UCSD-AML1 (cell line): ENCODE measurements at regions not wholly inside any gene's neighbourhood (a gene's known extent, or its start where the extent isn't known, plus 50 kb on each side); places are given as distances from the start of the nearest gene placed in this dataset.

ENCODE experiments used
- DNase-seq: peaks from one replicate; lab custom pipeline; 2025; ENCODE audit not compliant: unreplicated experiment; lab: John Stamatoyannopoulos, UW

DNA sequence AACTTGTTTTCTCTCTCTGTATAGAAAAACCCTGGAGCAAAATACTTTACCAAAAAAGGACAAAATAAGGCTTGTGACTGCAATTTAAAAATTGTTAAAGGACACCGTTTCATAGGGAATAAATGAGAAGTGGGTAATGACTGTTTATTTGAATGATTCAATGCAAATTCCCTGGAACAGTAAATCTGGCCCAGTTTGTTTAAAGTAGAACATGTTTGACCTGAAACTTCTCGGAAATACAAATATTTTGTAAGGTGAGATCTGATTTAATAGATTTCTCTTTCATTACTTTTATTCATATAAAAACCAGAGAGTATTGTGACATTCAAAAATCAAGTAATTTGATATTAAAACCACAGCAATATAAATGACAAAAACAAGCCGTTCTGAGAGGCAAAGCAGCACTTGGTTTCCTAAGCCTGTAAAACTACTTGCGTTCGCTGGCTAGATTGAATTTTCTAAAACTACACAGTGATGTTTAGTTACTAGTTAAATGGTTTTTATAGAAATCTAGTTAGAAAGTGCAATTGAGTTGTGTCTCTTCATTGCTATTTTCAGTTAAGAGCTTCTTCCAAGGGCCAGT lies 76.8 kb upstream of the PITRM1 start:
- DNase-seq = no peak

DNA sequence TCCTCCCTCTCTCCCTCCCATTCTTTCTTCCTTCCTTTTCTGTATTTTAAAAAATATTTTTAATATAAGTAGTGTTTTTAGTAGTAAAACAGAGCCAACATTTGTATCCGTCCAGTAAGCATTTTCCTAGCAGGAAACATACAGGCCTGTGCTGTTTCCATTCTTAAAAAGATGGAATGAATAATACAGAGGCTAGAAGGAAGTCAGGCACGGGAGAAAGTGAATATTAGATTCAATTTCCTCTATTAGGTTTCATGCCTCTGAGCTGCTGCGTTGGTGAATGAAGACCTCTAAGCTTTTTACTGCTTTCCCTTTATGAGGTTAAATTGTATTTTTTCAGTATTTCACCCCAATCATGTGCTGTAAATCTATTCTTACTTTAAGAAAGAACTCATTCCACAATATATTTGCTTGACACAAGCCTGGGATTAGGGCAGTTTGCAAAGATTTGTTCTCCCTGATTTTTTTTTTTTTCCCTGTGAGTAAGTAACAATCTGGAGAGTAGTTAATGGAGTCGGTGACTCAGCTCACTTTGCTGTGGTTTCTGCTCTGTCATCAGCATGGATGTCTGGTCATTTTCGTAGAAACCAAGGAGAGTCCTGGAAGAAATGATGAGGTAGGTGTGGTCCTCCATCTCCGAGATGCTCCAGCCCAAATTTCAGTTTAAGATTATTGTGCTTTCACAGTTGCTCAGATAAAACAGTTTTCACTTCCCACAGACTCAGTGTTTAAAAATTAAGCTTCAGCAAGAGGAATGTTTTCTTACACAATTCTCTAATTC lies 76.1 kb upstream of the PITRM1 start:
- DNase-seq = no peak

DNA sequence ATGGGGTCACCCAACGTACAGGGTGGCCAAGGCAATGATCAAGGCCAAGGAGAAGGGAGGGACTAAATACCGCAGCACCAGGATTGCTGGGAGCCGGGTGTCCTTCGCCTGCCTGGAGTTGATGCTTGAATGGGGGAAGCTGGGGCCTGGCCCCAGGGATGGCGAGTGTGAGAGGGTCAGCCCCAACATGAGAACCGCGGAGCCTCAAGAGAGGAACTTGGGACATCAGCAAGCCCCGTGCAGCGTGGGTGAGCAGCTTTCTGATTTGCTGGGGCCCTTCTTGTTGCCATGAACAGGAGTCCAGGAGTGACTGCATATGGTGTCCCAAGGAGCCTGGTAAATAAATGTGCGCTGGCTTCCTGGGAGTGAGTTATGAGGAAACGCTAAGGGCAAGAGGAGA lies 72.8 kb upstream of the PITRM1 start:
- DNase-seq = no peak

DNA sequence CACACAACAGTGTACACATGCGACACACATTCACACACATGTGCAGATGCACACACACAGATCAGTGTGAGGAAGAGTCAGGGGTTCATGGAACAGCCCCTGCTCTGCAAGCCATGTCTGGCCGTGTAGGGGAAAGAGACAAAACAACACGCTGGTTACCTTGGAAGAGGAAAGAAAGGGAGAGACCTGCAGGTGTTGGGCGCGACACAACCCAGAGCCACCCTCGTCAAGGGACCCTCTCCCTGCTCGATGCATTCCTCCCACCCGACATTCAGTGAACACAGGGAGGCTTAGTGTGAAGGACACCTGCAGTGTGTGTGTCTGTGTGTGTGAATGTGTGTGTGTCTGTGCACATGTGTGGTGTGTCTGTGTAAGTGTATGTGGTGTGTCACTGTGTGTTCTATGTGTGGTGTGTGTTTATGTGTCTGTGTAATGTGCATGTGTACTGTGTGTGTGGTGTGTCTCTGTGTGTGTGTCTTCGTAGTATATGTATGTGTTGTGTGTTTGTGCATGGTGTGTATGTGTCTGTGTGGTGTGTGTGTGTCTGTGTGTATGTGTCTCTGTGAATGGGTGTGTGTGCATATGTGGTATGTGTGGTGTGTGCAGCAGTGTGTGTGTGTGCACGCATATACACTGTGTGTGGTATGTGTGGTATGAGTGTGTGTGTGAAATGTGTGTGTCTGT lies 69.5 kb upstream of the PITRM1 start:
- no peak for DNase-seq

DNA sequence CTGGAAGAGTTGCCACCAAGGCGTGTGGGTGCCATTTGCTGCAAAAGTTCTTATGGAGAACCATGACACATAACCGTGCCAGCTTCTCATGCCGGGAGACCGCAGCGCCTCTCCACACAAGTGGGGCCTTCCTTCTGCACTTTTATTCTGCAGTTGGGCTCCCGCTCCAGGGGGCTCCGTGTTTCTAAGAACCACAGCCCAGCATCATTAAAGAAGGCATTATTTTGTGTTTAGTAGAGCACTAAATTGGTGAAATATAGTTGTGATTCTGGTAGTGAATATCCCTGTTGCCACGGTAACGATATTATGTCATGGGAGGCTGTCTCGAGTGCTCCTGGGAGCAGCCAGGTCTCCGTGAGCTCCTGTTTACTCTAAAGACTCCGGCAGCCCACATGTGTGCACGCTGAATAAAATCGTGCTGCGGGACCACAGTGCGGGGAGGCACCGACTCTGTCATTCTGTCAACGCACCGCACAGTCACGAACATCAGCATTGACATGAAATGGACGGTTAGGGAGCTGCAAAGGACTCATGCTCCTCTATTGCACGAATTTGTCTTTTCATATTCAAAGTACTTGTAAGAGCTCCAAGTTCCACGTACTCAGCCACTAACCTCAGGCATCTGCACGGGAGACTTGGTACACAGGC lies 68.8 kb upstream of the PITRM1 start:
- no peak for DNase-seq

DNA sequence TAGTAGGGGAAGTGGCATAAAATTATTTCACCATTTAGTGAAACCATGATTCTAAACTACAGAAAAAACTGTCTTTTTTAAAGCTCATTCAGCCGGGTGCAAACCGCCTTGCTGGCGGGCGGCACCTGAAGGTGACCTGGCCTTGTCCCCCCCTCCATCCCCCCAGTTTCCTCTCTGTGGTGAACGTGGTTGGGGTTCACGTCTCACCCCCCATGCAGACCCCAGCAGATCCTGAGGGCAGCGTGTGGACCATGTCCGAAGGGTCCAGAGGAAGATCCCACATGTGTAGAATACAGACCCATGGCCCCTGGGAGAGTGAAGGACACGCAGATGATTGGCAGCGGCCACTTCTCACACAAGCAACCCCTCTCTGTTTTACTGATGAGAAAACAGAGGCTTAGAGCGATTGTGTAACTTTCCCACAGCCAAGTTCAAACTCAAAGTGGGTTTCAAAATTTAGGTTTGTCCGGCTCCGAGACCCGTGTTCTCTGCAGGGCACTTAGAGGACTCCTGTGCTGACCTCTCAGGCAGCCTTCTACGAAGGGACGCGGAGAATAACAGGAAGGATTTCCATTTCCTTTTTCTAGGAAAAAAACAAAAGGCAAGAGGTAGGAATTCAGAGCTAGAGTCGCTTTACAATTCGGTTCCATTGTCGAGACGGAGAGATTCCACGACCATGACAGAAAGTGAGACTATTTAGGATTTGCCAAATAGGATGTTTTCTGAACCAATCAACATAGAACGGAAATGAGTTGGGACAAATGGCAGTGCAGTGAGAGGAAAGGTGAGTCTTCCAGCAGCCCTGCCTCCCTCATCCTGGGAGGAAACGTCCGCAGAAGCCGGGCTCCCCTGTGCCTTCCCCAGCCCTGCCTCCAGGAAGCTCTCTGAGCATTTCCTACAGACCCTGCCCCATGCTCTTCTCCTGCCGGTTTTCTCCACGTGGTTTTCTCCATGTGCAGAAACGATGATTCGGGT lies 67.6 kb upstream of the PITRM1 start:
- no peak for DNase-seq

DNA sequence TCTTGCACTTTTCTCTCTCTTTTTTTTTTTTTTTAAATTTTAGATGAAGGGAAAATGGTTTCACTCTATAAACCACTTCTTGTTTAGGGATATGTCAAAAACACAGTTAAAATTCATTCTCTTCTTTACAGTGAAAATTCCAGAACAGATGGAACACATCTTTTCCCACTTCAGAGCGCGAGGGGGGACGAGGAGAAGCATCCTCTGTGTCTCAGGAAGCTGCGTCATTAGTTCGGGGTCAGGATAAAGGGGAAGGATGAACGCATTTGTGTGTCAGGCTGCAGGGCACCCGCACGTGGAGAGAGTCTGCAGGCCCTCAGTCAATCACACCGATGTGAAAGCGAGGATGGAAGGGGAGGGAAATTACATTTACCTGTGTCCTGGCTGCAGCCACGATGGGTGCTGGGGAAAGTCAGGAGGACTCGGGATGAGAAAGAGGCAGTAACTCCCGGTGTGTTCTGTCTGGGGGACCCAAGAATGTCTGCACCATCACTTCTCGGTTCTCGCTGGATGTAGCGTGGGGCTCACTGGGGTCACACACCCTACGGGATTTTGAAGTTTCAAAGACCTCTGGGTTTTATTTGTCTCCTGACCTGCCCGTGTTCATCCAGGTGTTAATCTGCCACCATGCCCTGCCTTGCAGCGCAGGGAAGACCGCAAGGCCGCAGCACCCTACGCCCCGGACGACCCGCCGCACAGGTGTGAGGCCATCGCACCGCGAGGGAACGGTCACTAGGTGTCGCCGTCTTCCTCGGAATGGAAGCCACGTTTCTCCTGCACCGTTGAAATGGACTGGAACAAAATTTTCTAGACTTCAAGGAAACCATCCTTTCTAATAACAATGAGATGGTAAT lies 66.7 kb upstream of the PITRM1 start:
- peak; percentile 33 for DNase-seq

DNA sequence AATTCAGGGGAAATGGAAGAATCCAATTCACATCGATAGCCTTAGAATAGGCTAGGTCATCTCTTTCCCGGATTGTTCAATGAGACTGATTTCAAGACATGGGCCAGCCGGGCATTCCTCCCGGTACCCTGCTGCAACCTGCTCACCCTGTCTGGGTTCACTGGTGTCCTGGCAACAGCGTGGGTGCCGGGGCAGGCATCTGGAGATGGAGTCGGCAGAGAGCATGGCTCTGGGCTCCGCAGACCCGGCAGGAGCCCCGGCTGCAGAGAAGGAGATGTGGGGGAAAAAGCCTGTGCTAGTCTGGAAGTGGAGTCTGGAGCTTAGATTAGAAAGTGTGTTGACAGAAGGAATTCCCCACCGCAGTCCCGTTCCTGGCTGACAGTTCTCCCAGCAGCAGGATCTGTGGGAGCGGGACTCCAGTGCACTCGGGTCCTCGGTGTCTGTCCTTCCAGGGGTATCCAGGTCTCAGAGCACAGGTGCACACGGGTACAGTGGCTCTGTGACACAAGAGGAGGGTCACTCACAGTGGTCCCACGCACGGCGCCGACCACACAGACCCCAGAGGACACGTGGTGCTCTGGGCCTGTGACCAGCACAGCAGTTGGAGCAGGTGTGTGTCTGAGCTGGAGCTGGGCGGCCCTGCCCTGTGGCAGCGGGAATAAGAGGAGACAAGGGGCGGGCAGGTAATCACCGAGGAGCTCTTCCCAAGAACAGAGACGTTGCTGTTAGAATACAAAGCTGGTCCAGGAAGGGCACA lies 65.7 kb upstream of the PITRM1 start:
- no peak for DNase-seq

DNA sequence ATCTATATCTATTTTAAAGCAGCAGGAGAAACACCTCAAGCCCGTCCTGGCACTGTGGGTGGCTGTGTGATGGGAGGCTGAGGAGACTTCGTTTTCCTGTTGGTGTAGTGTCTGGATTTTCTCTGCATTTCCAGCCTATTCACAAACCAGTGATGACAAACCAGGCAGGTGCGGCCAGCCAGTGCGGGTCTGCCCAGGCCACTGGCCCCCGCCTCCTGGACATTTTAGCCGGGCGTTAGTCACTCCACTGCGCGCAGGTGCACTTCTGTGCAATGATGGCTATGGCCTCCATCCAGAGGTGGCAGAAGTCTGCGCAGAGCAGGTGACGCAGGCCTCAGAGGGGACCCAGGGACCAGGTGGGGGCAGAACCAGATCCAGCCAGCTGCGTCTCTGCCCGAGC lies 64.9 kb upstream of the PITRM1 start:
- no peak for DNase-seq

DNA sequence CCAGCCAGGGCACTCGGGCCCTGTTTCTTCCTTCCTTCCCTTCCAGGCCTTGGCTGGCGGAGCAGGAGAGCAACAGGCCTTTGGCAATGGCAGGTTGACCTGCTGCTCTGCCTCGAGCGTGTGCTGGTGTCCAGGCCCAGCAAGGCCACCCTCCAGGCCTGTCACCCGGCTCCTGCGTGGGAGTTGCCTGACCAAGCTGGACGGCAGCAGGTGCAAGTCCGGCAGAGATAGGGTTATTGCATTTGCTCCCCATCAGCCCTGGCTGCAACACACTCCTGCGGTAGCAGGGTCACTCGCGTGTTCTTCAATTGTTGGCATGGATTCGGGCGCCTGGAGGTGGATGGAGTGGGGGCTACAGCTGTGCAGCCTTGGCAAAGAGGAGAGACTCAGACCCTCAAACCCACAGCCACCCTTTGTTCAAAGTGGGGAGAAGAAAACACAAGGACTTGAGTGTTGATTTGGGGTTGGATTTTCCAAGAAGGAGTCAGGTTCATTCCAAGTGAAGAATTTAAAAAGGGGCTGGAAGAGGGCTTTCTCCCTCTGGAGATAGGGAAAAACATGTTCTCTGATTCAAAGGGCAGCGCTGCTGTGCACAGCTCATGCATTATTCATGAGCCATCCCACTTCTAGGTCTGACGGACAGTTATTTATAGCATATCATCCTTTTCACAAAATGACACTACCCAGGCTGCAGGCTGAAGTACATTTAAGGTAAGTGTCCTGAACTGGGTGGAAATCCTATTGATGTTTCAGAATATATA lies 64.2 kb upstream of the PITRM1 start:
- DNase-seq = no peak

DNA sequence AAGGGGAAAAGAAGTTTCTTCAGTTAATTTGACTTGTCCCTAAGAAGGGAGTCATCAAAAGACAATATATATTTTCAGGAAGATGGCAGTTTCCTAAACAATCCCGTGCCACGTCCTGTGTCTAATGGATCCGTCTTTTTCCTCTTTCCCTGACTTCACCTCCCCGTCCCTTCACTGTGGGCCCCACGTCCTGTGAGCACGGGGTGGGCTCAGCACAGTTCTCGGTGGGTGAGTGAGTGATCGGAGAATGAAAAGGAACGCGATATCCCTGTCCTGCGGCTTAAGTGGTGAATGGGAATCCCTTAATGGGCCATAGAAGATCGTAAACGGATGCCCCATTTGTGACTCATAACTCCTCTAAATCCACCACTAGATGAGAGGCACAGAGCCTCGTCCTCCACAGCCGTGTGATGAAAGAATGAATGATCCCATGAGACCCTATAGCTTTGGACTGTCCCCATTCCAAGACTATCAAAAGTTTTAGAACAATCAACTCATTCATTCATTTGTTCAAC lies 63.5 kb upstream of the PITRM1 start:
- DNase-seq = no peak

DNA sequence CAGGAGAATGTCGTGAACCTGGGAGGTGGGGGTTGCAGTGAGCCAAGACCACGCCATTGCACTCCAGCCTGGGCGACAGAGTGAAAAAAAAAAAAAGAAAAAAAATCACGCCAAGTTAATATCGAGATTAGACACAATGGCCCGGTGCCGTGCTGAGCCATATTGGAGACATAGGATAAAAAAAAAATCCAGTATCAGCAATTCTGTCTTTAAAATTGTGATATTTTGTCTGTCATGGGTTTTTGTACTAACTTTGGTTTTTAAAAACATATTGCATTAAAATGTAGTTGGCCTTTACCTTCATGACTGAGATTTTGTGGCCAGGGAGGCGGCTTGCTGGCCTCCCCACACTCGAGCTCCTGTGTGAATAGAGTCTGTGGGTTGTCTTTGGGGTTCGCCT lies 62.8 kb upstream of the PITRM1 start:
- no peak for DNase-seq

DNA sequence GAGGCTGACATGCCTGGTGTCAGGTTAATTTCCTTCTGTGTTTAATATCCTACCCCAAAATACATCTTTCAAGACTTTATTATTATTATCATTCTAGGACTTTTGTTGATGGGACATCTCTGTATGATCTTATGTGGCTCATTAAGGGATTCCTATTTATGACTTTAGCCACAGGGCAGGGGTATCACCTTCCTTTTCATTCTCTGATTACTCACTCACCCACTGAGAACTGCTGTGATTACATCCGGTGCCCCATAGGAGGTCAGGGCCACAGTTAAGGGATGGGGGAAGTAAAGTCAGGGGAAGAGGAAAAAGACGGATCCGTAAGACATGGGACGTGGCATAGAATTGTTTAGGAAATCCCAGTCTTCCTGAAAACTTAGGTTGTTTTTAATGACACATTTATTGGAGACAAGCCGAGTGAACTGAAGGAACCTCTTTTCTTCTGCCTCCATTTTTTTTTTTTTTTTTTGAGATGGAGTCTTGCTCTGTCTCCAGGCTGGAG lies 61.0 kb upstream of the PITRM1 start:
- no peak for DNase-seq

DNA sequence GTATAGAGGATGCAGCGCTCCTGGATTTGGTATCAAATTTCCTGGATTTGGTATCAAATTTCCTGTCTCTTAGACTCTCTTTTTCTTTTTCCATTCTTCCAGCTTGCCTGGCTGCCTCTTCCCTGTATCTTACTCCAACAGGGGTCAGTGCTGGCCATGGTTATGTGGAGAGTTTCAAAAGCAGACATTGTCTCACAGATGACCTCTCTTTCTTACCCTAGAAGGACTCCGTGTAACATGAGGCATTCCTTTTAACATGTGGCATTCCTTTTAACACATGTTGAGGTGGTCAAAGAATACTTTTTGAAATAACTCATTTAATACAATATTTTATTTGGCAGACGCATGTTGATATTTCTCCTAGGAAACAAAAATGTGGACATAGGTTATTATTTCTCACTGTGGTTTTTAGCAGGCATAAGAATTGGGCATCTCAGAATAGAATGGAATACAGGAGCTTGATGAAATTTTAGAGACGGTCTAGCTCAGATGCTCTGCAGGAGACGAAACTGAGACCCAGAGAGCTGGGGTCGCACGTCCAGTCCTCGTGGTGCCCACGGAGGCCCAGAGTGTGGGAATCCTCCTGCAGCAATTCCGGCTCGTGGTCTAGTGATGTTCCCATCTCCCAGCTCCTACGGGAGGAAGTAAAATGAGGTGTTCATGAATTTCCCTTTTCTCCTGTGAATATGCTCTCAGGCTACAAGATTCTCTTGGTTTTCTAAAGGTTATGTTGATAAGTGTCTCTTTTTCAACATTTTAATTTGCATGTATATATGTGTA lies 59.6 kb upstream of the PITRM1 start:
- DNase-seq = no peak

DNA sequence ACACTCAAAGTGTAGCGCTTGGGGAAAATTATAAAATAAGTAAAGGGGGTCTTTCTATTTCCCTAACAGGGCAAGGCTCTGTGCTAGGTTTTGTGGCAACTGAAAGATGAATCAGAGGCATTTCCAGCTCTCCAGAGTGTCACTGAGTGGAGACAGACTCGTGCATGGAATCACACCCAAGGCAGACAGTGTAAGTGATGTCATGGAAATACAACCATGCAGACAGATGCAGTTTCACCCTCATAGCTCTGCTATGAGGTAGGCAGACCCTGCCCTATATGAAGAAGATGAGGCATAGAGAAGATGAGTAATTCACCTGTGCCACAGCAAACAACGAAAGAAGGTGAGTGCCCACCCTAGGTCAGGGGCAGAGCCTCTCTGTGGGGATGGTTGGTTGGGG lies 57.2 kb upstream of the PITRM1 start:
- DNase-seq = no peak

DNA sequence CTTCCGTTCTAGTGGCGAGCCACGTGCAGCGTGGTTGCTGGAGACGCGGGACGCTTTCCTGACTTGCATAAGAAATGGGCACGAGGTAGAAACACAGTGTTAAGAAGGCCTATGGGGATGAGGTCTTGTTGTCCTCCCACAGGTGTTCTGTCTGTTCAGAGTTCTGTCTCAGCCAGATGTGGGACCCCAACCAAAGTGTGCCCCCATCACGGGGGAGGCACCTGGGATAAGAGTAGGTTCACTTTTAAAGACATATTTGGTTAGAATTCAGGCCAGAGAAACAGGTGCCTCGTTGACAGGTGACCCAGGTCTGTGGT lies 56.0 kb upstream of the PITRM1 start:
- no peak for DNase-seq

DNA sequence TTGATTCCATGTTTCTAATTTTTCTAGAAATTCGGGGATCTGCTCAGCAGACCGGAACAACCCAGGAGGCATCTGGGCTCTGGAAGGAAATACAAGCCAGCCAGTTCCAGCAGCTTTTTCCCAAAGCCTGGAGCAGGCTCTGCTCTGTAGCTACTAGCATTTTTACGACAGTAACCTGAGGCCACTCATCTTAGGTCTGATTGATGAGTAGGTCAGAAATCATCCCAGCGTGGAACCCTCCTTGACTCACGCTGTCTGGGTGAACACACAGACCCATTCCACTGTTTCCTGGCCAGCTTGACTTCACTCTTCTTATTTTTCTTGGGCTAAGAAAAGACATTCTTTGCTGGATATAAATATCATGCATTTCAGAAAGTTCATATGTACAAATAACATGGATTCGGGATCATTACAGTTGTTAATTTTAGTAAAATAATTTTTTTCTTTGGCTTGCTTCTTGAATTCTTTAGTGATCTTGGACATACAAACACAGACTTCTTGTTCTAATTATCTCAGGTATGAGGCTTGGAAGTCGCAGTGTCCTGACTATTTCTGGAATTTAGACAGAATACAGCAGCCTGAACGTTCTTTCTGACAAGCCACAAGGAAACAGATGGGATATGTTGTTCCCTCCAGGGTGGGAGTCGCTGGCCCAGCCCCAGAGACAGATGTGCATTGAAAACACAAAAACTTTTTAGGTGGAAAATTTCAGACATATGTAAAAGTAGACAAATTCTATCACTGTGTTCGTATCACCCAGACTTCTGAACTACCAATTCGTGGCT lies 54.6 kb upstream of the PITRM1 start:
- no peak for DNase-seq
